GM12864 (cell line): ENCODE measurements at regions not wholly inside any gene's neighbourhood (a gene's known extent, or its start where the extent isn't known, plus 50 kb on each side); places are given as distances from the start of the nearest gene placed in this dataset.

Experiments used
- DNase-seq: peaks from one replicate; pipeline ENCODE4 v3.0.0-alpha.2; 2011; ENCODE audit warnings: low read depth
- H3K4me3 ChIP-seq: 2 replicates; pipeline ENCODE4 v1.5.1; 2011; ENCODE audit warnings: mild to moderate bottlenecking, low read depth, low read length, control low read depth
- CTCF ChIP-seq: IDR thresholded peaks from 2 replicates; pipeline ENCODE4 v1.5.1; 2011; ENCODE audit warnings: low read depth, mild to moderate bottlenecking, moderate library complexity, low read length, control low read depth, inconsistent platforms; ENCODE audit errors: missing control alignments

- TF ChIP-seq CTCF = no peak
- no peak for DNase-seq
- no peak overlapping the region for H3K4me3 ChIP-seq
Measured at GRCh38 chrX:107514944-107515343, 65.5 kb downstream of the FRMPD3 start.

GRCh38 chrX:107521877-107522586 lies 72.6 kb downstream of the FRMPD3 start:
- DNase-seq = no peak
- no peak overlapping the region for H3K4me3 ChIP-seq
- TF ChIP-seq CTCF = no peak

- DNase-seq = no peak
- no peak for TF ChIP-seq CTCF
Measured at GRCh38 chrX:107522901-107523300, 73.4 kb downstream of the FRMPD3 start.

GRCh38 chrX:107526141-107526540 lies 76.7 kb downstream of the FRMPD3 start:
- TF ChIP-seq CTCF = no peak
- no peak for DNase-seq
- no peak overlapping the region for H3K4me3 ChIP-seq

More at GRCh38 chrX:107522901-107523300, 73.4 kb downstream of the FRMPD3 start:
- no peak overlapping the region for H3K4me3 ChIP-seq

- no peak for TF ChIP-seq CTCF
- no peak overlapping the region for H3K4me3 ChIP-seq
- no peak for DNase-seq
Measured at GRCh38 chrX:107530141-107530540, 80.7 kb downstream of the FRMPD3 start.

- peak; percentile 52 for TF ChIP-seq CTCF
- DNase-seq = peak; percentile 5
- no peak overlapping the region for H3K4me3 ChIP-seq
Measured at GRCh38 chrX:107537815-107538214, 88.4 kb downstream of the FRMPD3 start.

- DNase-seq = no peak
- no peak for TF ChIP-seq CTCF
Measured at GRCh38 chrX:107541244-107541643, 87.1 kb upstream of the PRPS1 start.

More at GRCh38 chrX:107541244-107541643, 87.1 kb upstream of the PRPS1 start:
- no peak overlapping the region for H3K4me3 ChIP-seq
